22Rv1 (cell line): ENCODE measurements at regions not wholly inside any gene's neighbourhood (a gene's known extent, or its start where the extent isn't known, plus 50 kb on each side); places are given as distances from the start of the nearest gene placed in this dataset.
"Not testable (repeated sequence)": the region's sequence is repeated elsewhere in the genome, so short reads cannot be mapped to it uniquely, and the experiment has no call there.

Experiments used
- H3K27ac ChIP-seq: fragments of 450-650 bp; 2 replicates; pipeline ENCODE4 v1.5.1; 2017
- CTCF ChIP-seq: fragments of 450-650 bp; IDR thresholded peaks from 2 replicates; pipeline ENCODE4 v1.5.1; 2017; ENCODE audit warnings: mild to moderate bottlenecking
- ZFX ChIP-seq: fragments of 450-650 bp; IDR thresholded peaks from 2 replicates; pipeline ENCODE4 v1.6.1; 2017; ENCODE audit warnings: antibody characterized with exemption, borderline replicate concordance

GRCh38 chr2:52414561-52415295 is 1352.9 kb upstream of the CHAC2 start:
- TF ChIP-seq ZFX = no peak
- TF ChIP-seq CTCF = no peak
- H3K27ac ChIP-seq = no peak overlapping the region

- not testable (repeated sequence) for H3K27ac ChIP-seq
These were observed 1358.1 kb upstream of the CHAC2 start for GRCh38 chr2:52409308-52410118.

GRCh38 chr2:52405980-52406379 is 1361.6 kb upstream of the CHAC2 start:
- H3K27ac ChIP-seq = no peak overlapping the region
- TF ChIP-seq CTCF (no peak), ZFX (no peak)

- no peak overlapping the region for H3K27ac ChIP-seq
- TF ChIP-seq ZFX = no peak
- TF ChIP-seq CTCF = no peak
These were observed 1362.7 kb upstream of the CHAC2 start for GRCh38 chr2:52404866-52405265.

- no peak for TF ChIP-seq CTCF
- TF ChIP-seq ZFX = no peak
- no peak overlapping the region for H3K27ac ChIP-seq
These were observed 1363.6 kb upstream of the CHAC2 start for GRCh38 chr2:52404046-52404445.

- no peak overlapping the region for H3K27ac ChIP-seq
- TF ChIP-seq ZFX = no peak
- TF ChIP-seq CTCF = no peak
These were observed 1365.5 kb upstream of the CHAC2 start for GRCh38 chr2:52402128-52402527.

GRCh38 chr2:52396836-52397235 is 1364.9 kb upstream of the NRXN1 start:
- TF ChIP-seq ZFX (no peak), CTCF (no peak)
- no peak overlapping the region for H3K27ac ChIP-seq
